Amniotic stem cell (primary cell): ENCODE measurements at regions not wholly inside any gene's neighbourhood (a gene's known extent, or its start where the extent isn't known, plus 50 kb on each side); places are given as distances from the start of the nearest gene placed in this dataset.

Source experiments
- DNase-seq: peaks from one replicate; lab custom pipeline; 2025; lab: John Stamatoyannopoulos, UW

GRCh38 chr4:33161202-33161601 lies 2441.0 kb downstream of the PCDH7 start:
- DNase-seq, result no peak

- no peak for DNase-seq
Measured at GRCh38 chr4:33162122-33162521, 2442.0 kb downstream of the PCDH7 start.

GRCh38 chr4:33171873-33172525 lies 2451.8 kb downstream of the PCDH7 start:
- DNase-seq, result no peak

- no peak for DNase-seq
Measured at GRCh38 chr4:33176566-33176965, 2456.4 kb downstream of the PCDH7 start.

- DNase-seq, result no peak
Measured at GRCh38 chr4:33184657-33185290, 2464.6 kb downstream of the PCDH7 start.

GRCh38 chr4:33187035-33187434 lies 2466.9 kb downstream of the PCDH7 start:
- DNase-seq, result no peak

GRCh38 chr4:33188733-33189132 lies 2468.6 kb downstream of the PCDH7 start:
- DNase-seq, result no peak

GRCh38 chr4:33189169-33189568 lies 2469.0 kb downstream of the PCDH7 start:
- no peak for DNase-seq

GRCh38 chr4:33193109-33193508 lies 2472.9 kb downstream of the PCDH7 start:
- no peak for DNase-seq

- DNase-seq, result no peak
Measured at GRCh38 chr4:33200377-33200776, 2480.2 kb downstream of the PCDH7 start.

- no peak for DNase-seq
Measured at GRCh38 chr4:33218238-33218637, 2498.1 kb downstream of the PCDH7 start.

GRCh38 chr4:33226133-33226532 lies 2506.0 kb downstream of the PCDH7 start:
- DNase-seq, result no peak

- no peak for DNase-seq
Measured at GRCh38 chr4:33226783-33227182, 2506.6 kb downstream of the PCDH7 start.

- DNase-seq, result no peak
Measured at GRCh38 chr4:33255094-33255493, 2534.9 kb downstream of the PCDH7 start.

GRCh38 chr4:33255507-33255906 lies 2535.3 kb downstream of the PCDH7 start:
- DNase-seq, result no peak

- peak; percentile 4 for DNase-seq
Measured at GRCh38 chr4:33262824-33263223, 2542.7 kb downstream of the PCDH7 start.

- no peak for DNase-seq
Measured at GRCh38 chr4:33268776-33269175, 2548.6 kb downstream of the PCDH7 start.

- no peak for DNase-seq
Measured at GRCh38 chr4:33270403-33270802, 2550.2 kb downstream of the PCDH7 start.

GRCh38 chr4:33272722-33273121 lies 2552.6 kb downstream of the PCDH7 start:
- no peak for DNase-seq

GRCh38 chr4:33283818-33284217 lies 2563.6 kb downstream of the PCDH7 start:
- DNase-seq, result no peak

GRCh38 chr4:33296876-33297455 lies 2576.8 kb downstream of the PCDH7 start:
- DNase-seq, result no peak

- no peak for DNase-seq
Measured at GRCh38 chr4:33302321-33302720, 2582.2 kb downstream of the PCDH7 start.

GRCh38 chr4:33306131-33306530 lies 2586.0 kb downstream of the PCDH7 start:
- DNase-seq, result no peak

GRCh38 chr4:33316033-33316432 lies 2595.9 kb downstream of the PCDH7 start:
- DNase-seq, result no peak
